ENCODE measurements at regions not wholly inside any gene's neighbourhood (a gene's known extent, or its start where the extent isn't known, plus 50 kb on each side); places are given as distances from the start of the nearest gene placed in this dataset.

DNA sequence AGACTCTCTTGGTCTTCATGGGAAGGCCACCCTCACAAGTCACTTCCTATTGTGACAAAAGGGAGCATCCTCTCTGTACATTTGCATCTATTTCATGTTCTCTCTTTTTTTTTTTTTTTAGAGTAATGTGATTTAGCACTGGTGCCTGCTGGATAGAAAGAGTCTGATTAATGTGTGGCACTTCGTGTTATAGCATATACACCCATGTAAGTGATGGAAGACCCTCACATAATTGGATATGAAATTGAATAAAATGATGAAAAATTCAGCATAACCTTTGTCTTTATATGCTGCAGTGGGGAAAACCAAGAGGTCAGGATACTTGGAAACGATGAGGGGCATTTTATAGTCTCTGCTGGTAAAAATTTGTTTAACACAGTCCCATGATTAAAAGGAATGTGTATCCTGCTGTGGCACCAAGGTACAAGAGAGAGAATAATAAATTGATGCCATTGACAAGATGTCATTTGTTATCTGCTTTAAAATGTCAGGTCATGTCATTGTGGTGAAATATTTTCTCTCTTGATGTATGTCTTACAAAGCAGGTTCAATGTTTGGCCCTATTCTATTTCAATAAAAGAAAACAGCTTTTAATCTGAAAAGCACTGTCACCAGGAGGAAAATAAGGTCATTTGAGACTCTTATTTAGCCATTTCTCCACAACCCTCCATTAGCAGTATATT lies 1115.4 kb downstream of the STPG2 start:
- Histone ChIP-seq H2AFZ (ENCODE audit: low read depth, low read length, poor library complexity, severe bottlenecking) (no peak overlapping the region), H3K27ac (ENCODE audit: low read depth, low read length) (no peak overlapping the region), H4K20me1 (ENCODE audit: insufficient read depth) (no peaks in the 10 kb centered on the region), H3K4me1 (ENCODE audit: control insufficient read depth in 1 of 2, insufficient read depth in 2 of 2, low read length in 2 of 2) (no peaks in the 10 kb centered on the region), H3K36me3 (ENCODE audit: control insufficient read depth in 1 of 2, insufficient read depth in 2 of 2, low read length in 2 of 2) (no peaks in the 10 kb centered on the region), H3K4me3 (replicated peaks in 1 of 2; ENCODE audit: low read depth in 1 of 2, low read length in 2 of 2) (no peak overlapping the region), H3K27me3 (ENCODE audit: insufficient read depth, low read length) (no peaks in the 10 kb centered on the region), H3K9me3 (ENCODE audit: control insufficient read depth in 1 of 2, insufficient read depth in 1 of 2, low read depth in 1 of 2, low read length in 2 of 2) (no peaks in the 10 kb centered on the region), H3K9me2 (ENCODE audit: insufficient read depth) (no peaks in the 10 kb centered on the region), H3K79me2 (ENCODE audit: insufficient read depth, low read length) (no peaks in the 10 kb centered on the region), H3K9ac (ENCODE audit: low read length) (no peak overlapping the region), H3K4me2 (ENCODE audit: low read length) (no peak overlapping the region)
- RAD21 ChIA-PET (ENCODE audit: low non-redundant PET in 1 of 2, low total read pairs in 2 of 2, uncharacterized antibody in 2 of 2, unreplicated experiment in 2 of 2): no interaction called here
- no peak for DNase-seq (ENCODE audit: low read depth, low spot score)
- ATAC-seq: no peak
- TF ChIP-seq ZFX (IDR thresholded peaks at IDR 0.05) (no peak), EZH2phosphoT487 (IDR thresholded peaks at IDR 0.05; ENCODE audit: borderline replicate concordance) (no peak), EZH2 (IDR thresholded peaks at IDR 0.05) (no peak), RAD21 (IDR thresholded peaks at IDR 0.05; ENCODE audit: low read depth) (no peak), SIN3A (IDR thresholded peaks at IDR 0.05; ENCODE audit: low read depth) (no peak), ZNF274 (IDR thresholded peaks at IDR 0.05; ENCODE audit: low read depth, low read length) (no peak), POLR2AphosphoS5 (IDR thresholded peaks at IDR 0.05; ENCODE audit: low read depth, low read length) (no peak), CBX3 (IDR thresholded peaks at IDR 0.05; ENCODE audit: low read depth) (no peak), CEBPB (IDR thresholded peaks at IDR 0.05; ENCODE audit: low read depth) (no peak)
- TF ChIP-seq, protein P1, sequence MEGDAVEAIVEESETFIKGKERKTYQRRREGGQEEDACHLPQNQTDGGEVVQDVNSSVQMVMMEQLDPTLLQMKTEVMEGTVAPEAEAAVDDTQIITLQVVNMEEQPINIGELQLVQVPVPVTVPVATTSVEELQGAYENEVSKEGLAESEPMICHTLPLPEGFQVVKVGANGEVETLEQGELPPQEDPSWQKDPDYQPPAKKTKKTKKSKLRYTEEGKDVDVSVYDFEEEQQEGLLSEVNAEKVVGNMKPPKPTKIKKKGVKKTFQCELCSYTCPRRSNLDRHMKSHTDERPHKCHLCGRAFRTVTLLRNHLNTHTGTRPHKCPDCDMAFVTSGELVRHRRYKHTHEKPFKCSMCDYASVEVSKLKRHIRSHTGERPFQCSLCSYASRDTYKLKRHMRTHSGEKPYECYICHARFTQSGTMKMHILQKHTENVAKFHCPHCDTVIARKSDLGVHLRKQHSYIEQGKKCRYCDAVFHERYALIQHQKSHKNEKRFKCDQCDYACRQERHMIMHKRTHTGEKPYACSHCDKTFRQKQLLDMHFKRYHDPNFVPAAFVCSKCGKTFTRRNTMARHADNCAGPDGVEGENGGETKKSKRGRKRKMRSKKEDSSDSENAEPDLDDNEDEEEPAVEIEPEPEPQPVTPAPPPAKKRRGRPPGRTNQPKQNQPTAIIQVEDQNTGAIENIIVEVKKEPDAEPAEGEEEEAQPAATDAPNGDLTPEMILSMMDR (IDR thresholded peaks at IDR 0.05 in 2 of 3, conservative IDR thresholded peaks at IDR 0.05 in 1 of 3; ENCODE audit: borderline replicate concordance in 1 of 3, insufficient read depth in 1 of 3, low read depth in 2 of 3, low read length in 2 of 3): no peak
- TF ChIP-seq, protein P2, sequence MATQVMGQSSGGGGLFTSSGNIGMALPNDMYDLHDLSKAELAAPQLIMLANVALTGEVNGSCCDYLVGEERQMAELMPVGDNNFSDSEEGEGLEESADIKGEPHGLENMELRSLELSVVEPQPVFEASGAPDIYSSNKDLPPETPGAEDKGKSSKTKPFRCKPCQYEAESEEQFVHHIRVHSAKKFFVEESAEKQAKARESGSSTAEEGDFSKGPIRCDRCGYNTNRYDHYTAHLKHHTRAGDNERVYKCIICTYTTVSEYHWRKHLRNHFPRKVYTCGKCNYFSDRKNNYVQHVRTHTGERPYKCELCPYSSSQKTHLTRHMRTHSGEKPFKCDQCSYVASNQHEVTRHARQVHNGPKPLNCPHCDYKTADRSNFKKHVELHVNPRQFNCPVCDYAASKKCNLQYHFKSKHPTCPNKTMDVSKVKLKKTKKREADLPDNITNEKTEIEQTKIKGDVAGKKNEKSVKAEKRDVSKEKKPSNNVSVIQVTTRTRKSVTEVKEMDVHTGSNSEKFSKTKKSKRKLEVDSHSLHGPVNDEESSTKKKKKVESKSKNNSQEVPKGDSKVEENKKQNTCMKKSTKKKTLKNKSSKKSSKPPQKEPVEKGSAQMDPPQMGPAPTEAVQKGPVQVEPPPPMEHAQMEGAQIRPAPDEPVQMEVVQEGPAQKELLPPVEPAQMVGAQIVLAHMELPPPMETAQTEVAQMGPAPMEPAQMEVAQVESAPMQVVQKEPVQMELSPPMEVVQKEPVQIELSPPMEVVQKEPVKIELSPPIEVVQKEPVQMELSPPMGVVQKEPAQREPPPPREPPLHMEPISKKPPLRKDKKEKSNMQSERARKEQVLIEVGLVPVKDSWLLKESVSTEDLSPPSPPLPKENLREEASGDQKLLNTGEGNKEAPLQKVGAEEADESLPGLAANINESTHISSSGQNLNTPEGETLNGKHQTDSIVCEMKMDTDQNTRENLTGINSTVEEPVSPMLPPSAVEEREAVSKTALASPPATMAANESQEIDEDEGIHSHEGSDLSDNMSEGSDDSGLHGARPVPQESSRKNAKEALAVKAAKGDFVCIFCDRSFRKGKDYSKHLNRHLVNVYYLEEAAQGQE (IDR thresholded peaks at IDR 0.05; ENCODE audit: low read depth): no peak
- TF ChIP-seq, protein P3, sequence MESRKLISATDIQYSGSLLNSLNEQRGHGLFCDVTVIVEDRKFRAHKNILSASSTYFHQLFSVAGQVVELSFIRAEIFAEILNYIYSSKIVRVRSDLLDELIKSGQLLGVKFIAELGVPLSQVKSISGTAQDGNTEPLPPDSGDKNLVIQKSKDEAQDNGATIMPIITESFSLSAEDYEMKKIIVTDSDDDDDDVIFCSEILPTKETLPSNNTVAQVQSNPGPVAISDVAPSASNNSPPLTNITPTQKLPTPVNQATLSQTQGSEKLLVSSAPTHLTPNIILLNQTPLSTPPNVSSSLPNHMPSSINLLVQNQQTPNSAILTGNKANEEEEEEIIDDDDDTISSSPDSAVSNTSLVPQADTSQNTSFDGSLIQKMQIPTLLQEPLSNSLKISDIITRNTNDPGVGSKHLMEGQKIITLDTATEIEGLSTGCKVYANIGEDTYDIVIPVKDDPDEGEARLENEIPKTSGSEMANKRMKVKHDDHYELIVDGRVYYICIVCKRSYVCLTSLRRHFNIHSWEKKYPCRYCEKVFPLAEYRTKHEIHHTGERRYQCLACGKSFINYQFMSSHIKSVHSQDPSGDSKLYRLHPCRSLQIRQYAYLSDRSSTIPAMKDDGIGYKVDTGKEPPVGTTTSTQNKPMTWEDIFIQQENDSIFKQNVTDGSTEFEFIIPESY (IDR thresholded peaks at IDR 0.05; ENCODE audit: extremely low read depth, insufficient replicate concordance, low read length): no peak
- TF ChIP-seq, protein P4, sequence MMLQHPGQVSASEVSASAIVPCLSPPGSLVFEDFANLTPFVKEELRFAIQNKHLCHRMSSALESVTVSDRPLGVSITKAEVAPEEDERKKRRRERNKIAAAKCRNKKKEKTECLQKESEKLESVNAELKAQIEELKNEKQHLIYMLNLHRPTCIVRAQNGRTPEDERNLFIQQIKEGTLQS (IDR thresholded peaks at IDR 0.05): no peak
- CTCF ChIA-PET: no interaction called here
- no TSS peak for BruUV-seq (replicated peaks)
- intact Hi-C loops (cut with micrococcal nuclease): no loop called here
- POLR2A ChIA-PET: no interaction called here
